Upper lobe of left lung (tissue), 4 donors: ENCODE measurements at regions not wholly inside any gene's neighbourhood (a gene's known extent, or its start where the extent isn't known, plus 50 kb on each side); places are given as distances from the start of the nearest gene placed in this dataset.

Experiments used
- CTCF ChIP-seq, 6 experiments: fragments of 450-650 bp in 4 of 6; fragments of 200-600 bp in 2 of 6; sonication (generic) in 2 of 6; IDR thresholded peaks; one replicate each; pipeline ENCODE4 v1.5.1; 2016 to 2019; ENCODE audit warnings: antibody characterized with exemption in 6 of 6
- EP300 ChIP-seq, 4 donors: sonication (generic); formaldehyde crosslinking; IDR thresholded peaks; one replicate each; pipeline ENCODE4 v1.5.1; 2017; ENCODE audit warnings: antibody characterized with exemption in 4 of 4, control low read depth in 2 of 4
- POLR2A ChIP-seq, 4 donors: fragments of 450-650 bp; IDR thresholded peaks; one replicate each; pipeline ENCODE4 v1.5.1; 2016 to 2017; ENCODE audit warnings: antibody characterized with exemption in 4 of 4, mild to moderate bottlenecking in 2 of 4
- POLR2AphosphoS5 ChIP-seq, 2 donors: sonication (generic); formaldehyde crosslinking; IDR thresholded peaks; one replicate each; pipeline ENCODE4 v1.5.1; 2017; ENCODE audit warnings: antibody characterized with exemption in 2 of 2

- TF ChIP-seq CTCF (IDR thresholded peaks at IDR 0.05) (no peak), EP300 (IDR thresholded peaks at IDR 0.05) (no peak), POLR2AphosphoS5 (IDR thresholded peaks at IDR 0.05) (no peak), POLR2A (IDR thresholded peaks at IDR 0.05) (no peak)
Measured at GRCh38 chr1:125064481-125064880, 3879.7 kb downstream of the SRGAP2C start.
